ENCODE measurements at regions not wholly inside any gene's neighbourhood (a gene's known extent, or its start where the extent isn't known, plus 50 kb on each side); places are given as distances from the start of the nearest gene placed in this dataset.

GRCh38 chr14:87002776-87003175, 990.2 kb downstream of the GALC start:
- TF ChIP-seq CTCF (IDR thresholded peaks at IDR 0.05; ENCODE audit: unreplicated experiment) = no peak
- DNase-seq (ENCODE audit: low spot score, unreplicated experiment) = no peak
- Mint-ChIP-seq H3K9me3 (ENCODE audit: low read depth) (peaks cover 6% of the 10 kb centered on the region), H3K36me3 (ENCODE audit: insufficient read depth) (peaks cover under 1% of the 10 kb centered on the region), H3K27me3 (no peaks in the 10 kb centered on the region), H3K4me1 (ENCODE audit: low read depth) (peaks cover 2% of the 10 kb centered on the region), H3K4me3 (ENCODE audit: low read depth) (no peak overlapping the region), H3K27ac (no peak overlapping the region)

DNA sequence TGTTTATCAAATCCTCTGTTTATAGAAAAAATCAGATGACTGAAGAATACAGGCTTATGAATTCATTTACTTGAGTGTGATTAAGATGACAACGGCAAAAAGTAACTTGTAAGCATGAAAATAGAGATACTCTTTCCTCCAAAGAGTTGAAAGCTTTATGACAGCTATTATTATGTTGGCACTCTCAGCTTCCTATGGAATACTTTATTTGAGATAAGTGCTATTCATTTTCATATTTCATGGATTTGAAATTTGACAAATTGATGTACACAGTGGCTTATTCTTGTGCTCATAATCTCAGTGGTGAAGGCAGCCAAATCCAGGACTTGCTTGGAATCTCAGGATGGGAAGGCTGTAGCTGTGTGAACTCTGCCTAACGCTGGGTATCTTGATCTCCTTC, 991.6 kb downstream of the GALC start:
- no peaks in the 10 kb centered on the region for H3K36me3 Mint-ChIP-seq (ENCODE audit: insufficient read depth)
- H3K4me1 Mint-ChIP-seq (ENCODE audit: low read depth) = peaks cover 2% of the 10 kb centered on the region
- no peak overlapping the region for H3K27ac Mint-ChIP-seq
- H3K27me3 Mint-ChIP-seq = no peaks in the 10 kb centered on the region
- H3K4me3 Mint-ChIP-seq (ENCODE audit: low read depth) = no peak overlapping the region
- TF ChIP-seq CTCF (IDR thresholded peaks at IDR 0.05; ENCODE audit: unreplicated experiment) = no peak
- no peaks in the 10 kb centered on the region for H3K9me3 Mint-ChIP-seq (ENCODE audit: low read depth)
- DNase-seq (ENCODE audit: low spot score, unreplicated experiment) = no peak

GRCh38 chr14:87000081-87000480, 992.9 kb downstream of the GALC start:
- TF ChIP-seq CTCF (IDR thresholded peaks at IDR 0.05; ENCODE audit: unreplicated experiment) = no peak
- no peaks in the 10 kb centered on the region for H3K9me3 Mint-ChIP-seq (ENCODE audit: low read depth)
- no peaks in the 10 kb centered on the region for H3K27me3 Mint-ChIP-seq
- H3K4me1 Mint-ChIP-seq (ENCODE audit: low read depth) = peaks cover 2% of the 10 kb centered on the region
- no peak for DNase-seq (ENCODE audit: low spot score, unreplicated experiment)
- no peaks in the 10 kb centered on the region for H3K36me3 Mint-ChIP-seq (ENCODE audit: insufficient read depth)
- no peak overlapping the region for H3K4me3 Mint-ChIP-seq (ENCODE audit: low read depth)
- peak overlapping the region; percentile 16 for H3K27ac Mint-ChIP-seq

GRCh38 chr14:86999036-86999435, 993.9 kb downstream of the GALC start:
- Mint-ChIP-seq H3K27me3 (no peaks in the 10 kb centered on the region), H3K4me3 (ENCODE audit: low read depth) (no peak overlapping the region), H3K36me3 (ENCODE audit: insufficient read depth) (no peaks in the 10 kb centered on the region), H3K4me1 (ENCODE audit: low read depth) (peaks cover 2% of the 10 kb centered on the region), H3K9me3 (ENCODE audit: low read depth) (peaks cover 4% of the 10 kb centered on the region), H3K27ac (no peak overlapping the region)
- no peak for DNase-seq (ENCODE audit: low spot score, unreplicated experiment)
- no peak for TF ChIP-seq CTCF (IDR thresholded peaks at IDR 0.05; ENCODE audit: unreplicated experiment)

GRCh38 chr14:86997271-86997670, 995.7 kb downstream of the GALC start:
- no peak overlapping the region for H3K4me3 Mint-ChIP-seq (ENCODE audit: low read depth)
- no peak for DNase-seq (ENCODE audit: low spot score, unreplicated experiment)
- peaks cover 7% of the 10 kb centered on the region for H3K9me3 Mint-ChIP-seq (ENCODE audit: low read depth)
- TF ChIP-seq CTCF (IDR thresholded peaks at IDR 0.05; ENCODE audit: unreplicated experiment) = no peak
- H3K27me3 Mint-ChIP-seq = no peaks in the 10 kb centered on the region
- no peak overlapping the region for H3K27ac Mint-ChIP-seq
- H3K36me3 Mint-ChIP-seq (ENCODE audit: insufficient read depth) = no peaks in the 10 kb centered on the region
- no peaks in the 10 kb centered on the region for H3K4me1 Mint-ChIP-seq (ENCODE audit: low read depth)
